HG03139 (cell line): ENCODE measurements at regions not wholly inside any gene's neighbourhood (a gene's known extent, or its start where the extent isn't known, plus 50 kb on each side); places are given as distances from the start of the nearest gene placed in this dataset.

ENCODE experiments used
- ATAC-seq: cut with Tn5 transposase; IDR thresholded peaks from one replicate; pipeline ENCODE4 v1.9.1; 2021; ENCODE audit not compliant: unreplicated experiment

DNA sequence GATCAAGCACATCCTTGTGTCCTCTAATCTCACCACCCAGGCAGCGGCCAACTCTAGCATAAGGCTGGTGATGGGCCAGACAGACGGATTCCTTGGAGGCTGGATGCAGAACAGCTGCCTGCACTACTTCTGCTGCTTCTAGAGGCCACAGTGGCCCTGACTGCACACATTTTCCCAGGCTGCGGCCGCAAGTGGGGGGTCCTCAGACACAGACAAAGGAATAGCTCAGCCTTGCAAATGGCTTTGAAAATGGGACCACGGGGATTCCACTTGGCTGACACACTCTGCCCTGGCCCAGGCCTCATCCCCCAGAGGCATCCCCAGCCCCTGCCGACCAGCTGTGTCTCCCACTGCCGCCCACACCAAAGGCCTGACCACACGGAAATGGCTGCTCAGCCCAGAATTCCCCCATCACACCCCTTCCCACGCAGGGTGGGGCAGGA is 540.8 kb downstream of the BNC2 start:
- ATAC-seq, result no peak

GRCh38 chr9:16331031-16331430 is 539.4 kb downstream of the BNC2 start:
- ATAC-seq, result no peak

- no peak for ATAC-seq
Observed at GRCh38 chr9:16331527-16331926, 538.9 kb downstream of the BNC2 start.

DNA sequence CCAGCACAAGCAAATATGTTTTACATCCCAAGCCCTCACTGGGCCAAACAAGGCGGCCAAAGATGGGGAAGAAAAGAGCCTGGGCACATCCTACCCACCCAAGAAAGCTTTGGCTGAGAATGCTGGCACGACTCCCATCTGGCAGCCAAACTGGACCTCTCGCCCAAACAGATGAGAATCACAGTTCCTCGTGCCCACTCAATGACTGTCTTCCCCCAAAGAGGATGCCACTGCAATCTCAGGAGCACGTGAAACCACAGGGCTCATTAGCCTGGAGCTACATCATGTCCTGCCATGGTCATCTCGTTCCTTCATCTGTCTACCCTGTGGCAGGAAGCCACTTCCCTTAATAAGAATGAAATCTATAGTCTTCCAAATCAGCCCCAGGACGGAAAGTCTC is 536.8 kb downstream of the BNC2 start:
- no peak for ATAC-seq

GRCh38 chr9:16335788-16336580 is 534.5 kb downstream of the BNC2 start:
- ATAC-seq, result no peak

GRCh38 chr9:16336833-16337232 is 533.6 kb downstream of the BNC2 start:
- no peak for ATAC-seq

- ATAC-seq, result no peak
Observed at GRCh38 chr9:16337322-16338029, 533.0 kb downstream of the BNC2 start.

- ATAC-seq, result no peak
Observed at GRCh38 chr9:16341177-16341576, 529.3 kb downstream of the BNC2 start.

GRCh38 chr9:16342246-16343020 is 528.0 kb downstream of the BNC2 start:
- no peak for ATAC-seq

- ATAC-seq, result no peak
Observed at GRCh38 chr9:16343249-16344237, 526.9 kb downstream of the BNC2 start.

GRCh38 chr9:16344343-16344742 is 526.1 kb downstream of the BNC2 start:
- no peak for ATAC-seq

DNA sequence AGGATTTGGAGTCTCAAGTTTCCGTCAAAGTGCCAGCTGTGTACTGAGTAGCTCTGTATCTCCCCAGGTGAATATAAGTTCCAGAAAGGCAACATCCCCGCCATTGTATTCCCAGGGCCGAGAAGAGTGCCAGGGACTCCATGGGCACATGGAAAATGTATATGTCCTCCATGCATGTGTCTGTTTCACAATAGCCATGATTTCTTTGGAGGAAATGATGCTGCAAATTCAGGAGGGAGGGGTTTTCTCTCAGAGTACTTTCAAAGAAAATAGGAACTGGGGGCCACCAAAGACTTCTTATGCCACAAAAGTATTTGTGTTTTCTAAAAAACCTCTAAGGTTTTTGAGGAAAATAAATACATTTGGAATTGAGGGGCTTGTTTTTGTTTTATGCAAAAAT is 524.6 kb downstream of the BNC2 start:
- no peak for ATAC-seq

DNA sequence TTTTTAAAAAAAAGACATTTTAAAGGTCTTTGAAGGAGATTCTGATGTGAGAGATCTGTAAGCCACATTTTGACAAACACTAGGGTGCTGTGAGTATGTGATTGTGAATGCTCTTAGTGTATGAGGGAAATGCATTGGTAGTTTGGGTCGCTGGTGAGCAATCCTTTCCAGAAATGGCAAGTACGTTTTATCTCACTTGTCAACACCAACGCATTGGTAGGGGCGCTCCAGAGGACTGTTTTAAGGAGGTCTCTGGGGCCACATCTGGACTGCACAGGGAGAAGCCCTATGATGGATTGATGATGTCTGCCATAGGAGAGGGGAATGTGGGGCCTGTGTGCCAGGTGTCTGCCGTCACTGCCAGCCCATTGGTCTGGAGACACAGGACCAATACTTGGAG is 522.6 kb downstream of the BNC2 start:
- no peak for ATAC-seq

DNA sequence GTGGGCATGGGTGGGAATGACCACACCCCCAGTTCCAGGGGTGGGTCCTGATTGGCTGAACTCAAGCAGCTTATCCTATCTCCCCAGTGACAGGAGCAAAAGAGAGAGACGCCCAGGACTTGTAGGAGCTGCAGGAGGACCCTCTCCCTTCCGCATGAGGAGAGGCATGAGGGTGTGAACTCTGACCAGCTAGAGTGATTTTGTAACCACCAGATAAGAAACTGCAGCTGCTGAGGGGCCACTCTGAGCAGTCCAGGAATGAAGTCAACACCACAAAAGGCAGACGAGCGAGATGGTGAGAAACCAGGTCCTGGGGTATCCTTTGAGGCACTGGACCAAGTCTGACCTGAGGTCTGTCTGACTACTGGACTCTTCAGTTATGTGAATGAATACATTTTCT is 521.9 kb downstream of the BNC2 start:
- ATAC-seq, result no peak

GRCh38 chr9:16352251-16352650 is 518.2 kb downstream of the BNC2 start:
- no peak for ATAC-seq

- no peak for ATAC-seq
Observed at GRCh38 chr9:16352791-16353401, 517.6 kb downstream of the BNC2 start.

DNA sequence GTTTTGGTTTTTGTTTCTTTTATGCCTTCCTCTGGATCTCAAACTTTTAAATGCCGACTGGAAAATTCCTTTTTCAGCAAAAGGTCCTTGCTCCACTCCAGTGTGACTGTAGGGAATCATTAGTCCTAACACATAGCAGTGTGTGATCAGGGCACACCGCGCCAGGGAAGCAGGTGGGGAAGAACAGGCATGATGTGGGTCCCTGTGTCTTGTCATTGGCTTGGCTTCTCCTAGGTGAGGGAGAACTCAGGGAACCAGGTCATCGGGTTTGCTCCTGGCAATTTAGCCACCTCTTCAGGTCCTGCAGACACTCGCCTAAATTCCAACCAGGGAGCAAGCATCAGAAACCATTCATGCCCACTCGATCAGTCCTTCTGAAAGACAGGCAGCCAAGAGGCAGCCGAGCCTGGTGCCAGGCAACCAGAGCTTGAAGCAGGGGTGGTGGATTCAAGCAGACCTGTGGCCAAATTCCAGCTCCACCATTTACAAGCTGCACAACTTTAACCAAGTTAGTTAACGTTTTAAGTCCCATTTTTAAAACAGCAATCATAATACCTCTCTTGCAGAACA is 514.2 kb downstream of the BNC2 start:
- no peak for ATAC-seq

- ATAC-seq, result no peak
Observed at GRCh38 chr9:16357828-16358227, 512.6 kb downstream of the BNC2 start.

DNA sequence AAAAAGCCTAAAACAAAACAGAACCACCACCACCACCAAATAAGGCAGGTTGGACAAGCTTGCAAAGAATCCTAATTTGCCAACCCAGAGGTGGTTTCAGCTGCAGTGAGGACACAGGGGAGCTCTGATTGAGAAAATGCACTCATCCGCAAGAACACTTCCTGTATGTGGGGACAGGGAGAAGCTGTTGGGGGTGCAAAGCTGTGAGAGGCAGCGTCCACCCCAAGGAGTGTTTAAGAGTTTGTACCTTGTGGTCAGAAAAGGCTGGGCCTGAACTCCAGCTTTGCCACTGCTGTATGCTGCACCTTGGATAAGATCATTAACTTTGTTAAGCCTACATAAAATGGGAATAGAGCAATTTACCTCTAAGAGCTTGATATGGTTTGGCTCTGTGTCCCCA is 511.7 kb downstream of the BNC2 start:
- ATAC-seq, result no peak
